HCT116 (cell line): ENCODE measurements at regions not wholly inside any gene's neighbourhood (a gene's known extent, or its start where the extent isn't known, plus 50 kb on each side); places are given as distances from the start of the nearest gene placed in this dataset.

ENCODE experiments used
- ATF3 ChIP-seq: IDR thresholded peaks from 2 replicates; pipeline ENCODE4 v1.6.1; 2012
- CTCF ChIP-seq, 3 experiments: fragments of 200-600 bp in 1 of 3; sonication (generic) in 1 of 3; IDR thresholded peaks in 2 of 3; conservative IDR thresholded peaks in 1 of 3; 2 replicates each; pipeline ENCODE4 v1.5.1; 2012 to 2017; ENCODE audit warnings: low read depth in 2 of 3, low read length in 2 of 3, antibody characterized with exemption in 1 of 3, borderline replicate concordance in 1 of 3, control low read depth in 1 of 3, mild to moderate bottlenecking in 1 of 3, mixed read lengths in 1 of 3, mixed run types in 1 of 3, moderate library complexity in 1 of 3; ENCODE audit not compliant: insufficient read depth in 1 of 3
- EGR1 ChIP-seq: IDR thresholded peaks from 2 replicates; pipeline ENCODE4 v1.6.1; 2012; ENCODE audit warnings: low read depth
- EZH2 ChIP-seq: fragments of 200-600 bp; sonication (generic); IDR thresholded peaks from 2 replicates; pipeline ENCODE4 v1.6.1; 2017; ENCODE audit warnings: antibody characterized with exemption, mixed run types
- EZH2phosphoT487 ChIP-seq: fragments of 200-600 bp; IDR thresholded peaks from 2 replicates; pipeline ENCODE4 v1.6.1; 2018; ENCODE audit warnings: antibody characterized with exemption, borderline replicate concordance
- JUND ChIP-seq: IDR thresholded peaks from 2 replicates; pipeline ENCODE4 v1.6.1; 2012
- POLR2A ChIP-seq: IDR thresholded peaks from 2 replicates; pipeline ENCODE4 v1.7.0; 2011; ENCODE audit warnings: borderline replicate concordance; ENCODE audit not compliant: insufficient read depth, insufficient read length; ENCODE audit errors: extremely low read depth
- POLR2AphosphoS5 ChIP-seq: IDR thresholded peaks from 2 replicates; pipeline ENCODE4 v1.6.1; 2011; ENCODE audit warnings: mild to moderate bottlenecking, low read depth, low read length, moderate library complexity
- RAD21 ChIP-seq: IDR thresholded peaks from 2 replicates; pipeline ENCODE4 v1.6.1; 2012; ENCODE audit warnings: low read depth, mild to moderate bottlenecking
- REST ChIP-seq: IDR thresholded peaks from 2 replicates; pipeline ENCODE4 v1.6.1; 2012; ENCODE audit warnings: low read depth
- TCF7L2 ChIP-seq: IDR thresholded peaks from 2 replicates; pipeline ENCODE4 v1.7.0; 2011; ENCODE audit warnings: borderline replicate concordance, inconsistent platforms; ENCODE audit not compliant: insufficient read depth, insufficient read length; ENCODE audit errors: extremely low read depth
- ZNF274 ChIP-seq: fragments of 200-500 bp; sonication (Bioruptor generic); IDR thresholded peaks from 2 replicates; pipeline ENCODE4 v1.6.1; 2014; ENCODE audit warnings: mild to moderate bottlenecking, low read depth, low read length, inconsistent platforms

DNA sequence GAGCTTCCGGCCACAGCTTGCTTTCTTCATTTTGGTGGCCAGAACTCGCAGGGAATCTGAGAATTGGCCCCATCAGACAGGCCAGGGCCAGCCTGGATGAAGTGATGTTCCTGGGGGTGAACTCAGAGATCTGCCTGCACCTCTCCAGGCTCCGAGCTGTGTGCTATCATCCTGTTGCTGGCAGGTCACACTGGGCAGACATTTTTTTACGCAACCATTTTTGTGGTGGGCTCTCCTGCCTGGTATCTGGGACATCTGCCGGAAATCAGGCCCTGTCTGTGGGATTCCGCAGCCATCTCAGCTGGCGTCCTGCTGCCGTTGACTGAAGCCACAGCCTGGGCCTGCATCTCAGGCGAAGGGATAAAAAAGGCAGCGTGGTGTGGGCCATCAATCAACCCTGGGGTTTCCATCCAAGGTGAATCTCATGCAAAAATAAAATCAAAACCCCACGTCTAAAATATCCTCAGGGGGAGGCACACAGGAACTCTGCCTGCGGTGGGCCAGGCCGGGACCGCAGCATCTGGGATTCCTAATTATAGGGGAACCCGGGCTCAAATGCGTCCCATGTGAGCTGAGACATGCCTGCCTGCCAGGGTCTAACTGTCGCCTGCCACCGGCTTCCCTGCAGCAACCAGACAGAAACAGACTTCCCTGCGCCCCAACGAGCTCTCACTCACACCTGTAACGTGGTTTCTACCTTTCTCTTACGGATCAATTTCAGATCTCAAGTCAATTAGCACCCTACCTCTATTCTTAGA is 174.3 kb downstream of the SYK start:
- TF ChIP-seq ATF3, result no peak
- TF ChIP-seq POLR2A, result no peak
- no peak for TF ChIP-seq EZH2
- TF ChIP-seq CTCF (IDR thresholded peaks at IDR 0.05 in 2 of 3, conservative IDR thresholded peaks at IDR 0.05 in 1 of 3; ENCODE audit: borderline replicate concordance in 1 of 3, insufficient read depth in 1 of 3, low read depth in 2 of 3, low read length in 2 of 3), result no peak
- no peak for TF ChIP-seq TCF7L2
- no peak for TF ChIP-seq ZNF274
- no peak for TF ChIP-seq JUND
- no peak for TF ChIP-seq RAD21
- TF ChIP-seq POLR2AphosphoS5, result no peak
- no peak for TF ChIP-seq EZH2phosphoT487
- no peak for TF ChIP-seq REST
- no peak for TF ChIP-seq EGR1
